UCSD-AML1 (cell line): ENCODE measurements at regions not wholly inside any gene's neighbourhood (a gene's known extent, or its start where the extent isn't known, plus 50 kb on each side); places are given as distances from the start of the nearest gene placed in this dataset.

Experiments used
- DNase-seq: peaks from one replicate; lab custom pipeline; 2025; ENCODE audit not compliant: unreplicated experiment; lab: John Stamatoyannopoulos, UW

DNA sequence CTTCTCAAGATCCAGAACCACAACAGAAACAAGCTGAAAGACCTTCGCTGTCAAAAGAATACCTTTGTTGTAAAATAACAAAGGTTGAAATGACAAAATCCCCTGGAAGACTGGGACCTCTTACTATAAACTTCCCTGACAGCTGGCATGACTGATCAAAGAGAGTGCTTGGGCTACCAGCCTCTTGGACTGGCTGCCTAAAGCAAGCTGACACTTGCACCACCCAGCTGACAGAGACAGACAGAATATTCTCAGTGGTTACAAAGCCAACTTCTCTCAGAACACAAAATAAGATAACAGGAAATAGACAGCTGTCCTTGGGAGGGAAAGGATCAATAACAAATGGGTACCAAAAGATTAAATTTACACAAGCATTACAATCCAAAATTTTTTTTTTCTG, 241.7 kb upstream of the SPOCK3 start:
- no peak for DNase-seq

DNA sequence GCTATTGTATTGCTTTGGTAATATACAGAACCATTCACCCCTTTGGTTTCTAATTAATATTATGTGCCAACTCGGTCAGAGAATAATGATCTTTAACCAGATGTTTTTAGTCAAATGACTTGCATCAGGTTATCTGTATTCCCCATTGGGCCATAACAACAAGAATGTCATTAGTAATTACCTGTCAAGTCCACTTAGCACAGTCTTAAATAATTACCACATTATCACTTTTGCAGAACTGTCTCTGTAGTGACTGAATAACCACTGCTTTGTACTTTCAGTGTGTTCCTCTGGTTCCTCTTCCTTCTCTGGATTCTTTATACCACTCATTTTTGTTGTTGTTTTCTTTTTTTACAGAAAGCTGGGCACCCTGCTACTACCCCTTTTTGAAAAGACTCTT, 257.7 kb upstream of the SPOCK3 start:
- no peak for DNase-seq

DNA sequence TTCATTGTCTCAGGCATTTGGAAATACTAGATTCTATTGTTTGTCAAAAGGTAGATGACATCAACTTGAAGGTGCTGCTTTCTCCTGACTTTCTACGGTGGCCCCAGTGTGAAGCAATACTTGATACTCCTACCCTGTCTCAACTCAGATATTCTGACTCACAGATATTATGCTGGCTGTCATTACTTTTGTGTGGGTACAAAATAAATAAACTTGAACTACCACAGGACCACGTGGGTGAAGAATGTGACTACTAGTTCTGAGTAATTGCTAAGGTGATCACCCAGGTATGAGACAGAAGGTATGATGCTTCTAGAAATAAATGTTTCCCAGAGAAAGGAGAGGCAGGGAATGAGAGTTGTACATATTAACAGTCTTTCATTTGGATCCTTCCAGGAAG, 275.3 kb upstream of the SPOCK3 start:
- DNase-seq = no peak

DNA sequence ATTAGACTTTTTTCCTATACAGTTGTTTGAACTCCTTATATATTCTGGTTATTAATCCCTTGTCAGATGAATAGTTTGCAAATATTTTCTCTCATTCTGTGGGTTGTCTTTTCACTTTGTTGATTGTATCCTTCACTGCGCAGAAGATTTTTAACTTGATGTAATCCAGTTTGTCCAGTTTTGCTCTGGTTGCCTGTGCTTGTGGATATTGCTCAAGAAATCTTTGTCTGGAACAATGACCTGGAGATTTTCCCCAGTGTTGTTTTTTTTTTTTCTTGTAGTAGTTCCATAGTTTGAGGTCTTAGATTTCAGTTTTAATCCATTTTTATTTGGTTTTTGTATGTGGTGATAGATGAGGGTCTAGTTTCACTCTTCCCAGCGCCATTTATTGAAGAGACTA, 289.8 kb upstream of the SPOCK3 start:
- no peak for DNase-seq

DNA sequence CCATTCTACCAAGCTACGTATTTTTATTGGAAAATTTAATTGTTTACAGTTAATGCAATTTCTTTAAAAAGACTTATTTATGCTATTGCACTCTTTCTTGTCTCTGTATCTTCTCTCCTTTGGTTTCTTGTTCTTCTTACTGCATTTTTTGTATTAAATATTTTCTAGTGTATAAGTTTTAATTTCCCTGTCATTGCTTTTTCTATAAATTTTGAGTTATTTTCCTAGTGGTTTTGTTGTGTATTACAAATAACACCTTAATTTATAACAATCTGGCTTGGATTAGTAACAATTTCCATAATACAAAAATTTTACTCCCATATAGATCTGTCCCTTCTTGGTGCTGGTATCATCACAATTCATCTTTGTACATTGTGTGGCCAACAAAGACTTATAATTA, 303.5 kb upstream of the SPOCK3 start:
- no peak for DNase-seq

DNA sequence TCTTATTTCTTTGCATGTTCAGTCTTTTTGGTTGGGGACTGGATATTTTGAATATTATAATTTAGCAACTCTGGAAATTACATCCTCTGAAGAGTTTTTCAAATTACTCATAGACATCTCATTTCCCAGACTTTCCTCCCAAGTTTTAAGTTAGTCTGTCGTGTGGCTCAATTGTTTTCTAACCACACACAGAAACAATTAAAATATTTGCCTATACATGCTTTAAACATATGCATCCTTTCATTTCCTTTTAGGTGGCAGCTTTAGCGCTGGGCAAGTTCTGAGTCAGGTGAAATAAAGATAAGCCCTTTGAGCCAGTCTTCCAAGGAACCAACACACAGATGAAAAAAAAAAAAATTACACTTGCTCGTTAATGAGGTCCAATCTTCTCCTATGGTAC, 307.0 kb upstream of the SPOCK3 start:
- no peak for DNase-seq

DNA sequence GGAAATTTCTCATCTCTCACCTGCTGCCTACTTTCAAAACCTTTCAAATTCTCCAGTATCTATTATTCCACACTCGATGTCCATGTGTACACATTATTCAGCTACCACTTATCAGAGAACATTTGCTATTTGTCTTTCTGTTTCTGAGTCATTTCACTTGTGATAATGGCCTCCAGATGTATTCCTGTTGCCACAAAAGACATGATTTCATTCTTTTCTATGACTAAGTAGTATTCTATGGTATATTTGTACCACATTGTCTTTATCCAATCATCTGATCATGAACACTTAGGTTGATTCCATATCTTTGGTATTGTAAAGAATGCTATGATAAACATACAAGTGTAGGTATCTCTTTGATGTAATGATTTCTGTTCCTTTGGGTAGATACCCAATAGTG, 310.1 kb upstream of the SPOCK3 start:
- DNase-seq = no peak

DNA sequence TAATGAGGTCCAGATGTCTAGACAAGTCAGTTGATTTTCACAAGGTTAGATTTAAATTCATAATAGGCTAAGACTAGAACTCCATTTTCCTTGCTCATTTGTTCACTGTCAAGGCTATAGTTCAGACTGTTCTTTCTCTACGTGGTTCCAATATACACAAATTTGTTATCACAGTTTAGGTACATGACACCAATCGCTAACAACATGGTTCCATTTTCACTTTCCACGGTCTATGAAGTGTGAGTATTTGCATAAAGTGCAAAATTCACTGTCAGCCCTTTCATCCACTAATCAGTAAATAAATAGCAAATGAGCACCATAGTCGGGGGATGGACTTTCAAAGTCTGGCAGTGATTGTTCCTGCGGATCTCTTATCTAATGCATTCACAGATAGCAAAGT, 315.7 kb upstream of the SPOCK3 start:
- no peak for DNase-seq

DNA sequence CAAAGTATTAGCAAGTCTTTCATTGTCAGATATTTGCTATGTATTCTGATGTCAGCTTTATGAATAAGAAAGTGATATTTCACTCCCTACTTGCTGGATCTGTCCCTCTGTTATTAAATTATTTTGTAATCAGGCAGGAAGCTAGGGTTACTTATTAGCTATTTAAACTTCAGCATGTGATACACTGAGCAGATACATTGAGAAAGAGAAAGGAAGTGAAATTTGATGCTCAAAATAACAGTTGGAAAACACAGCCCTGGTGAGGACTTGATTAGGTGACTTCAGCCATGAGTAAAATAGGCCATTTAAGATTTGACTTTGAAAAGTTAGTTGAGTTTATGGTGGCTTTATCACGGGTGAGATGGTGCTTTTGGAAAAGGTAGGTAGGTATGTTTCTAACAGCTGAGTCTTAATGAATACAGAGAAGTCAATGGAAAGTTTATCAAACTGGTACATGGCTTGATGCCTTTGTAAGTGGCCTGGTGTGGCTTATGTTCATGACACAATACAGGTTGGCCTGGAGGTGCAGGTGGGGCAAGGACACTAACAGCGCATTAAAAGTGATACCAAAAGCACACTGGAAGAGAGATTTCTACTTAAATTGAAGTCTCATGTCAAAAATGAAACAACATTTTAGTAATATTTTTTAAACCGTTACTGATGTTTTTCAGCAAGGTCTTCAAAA, 321.2 kb upstream of the SPOCK3 start:
- DNase-seq = no peak

DNA sequence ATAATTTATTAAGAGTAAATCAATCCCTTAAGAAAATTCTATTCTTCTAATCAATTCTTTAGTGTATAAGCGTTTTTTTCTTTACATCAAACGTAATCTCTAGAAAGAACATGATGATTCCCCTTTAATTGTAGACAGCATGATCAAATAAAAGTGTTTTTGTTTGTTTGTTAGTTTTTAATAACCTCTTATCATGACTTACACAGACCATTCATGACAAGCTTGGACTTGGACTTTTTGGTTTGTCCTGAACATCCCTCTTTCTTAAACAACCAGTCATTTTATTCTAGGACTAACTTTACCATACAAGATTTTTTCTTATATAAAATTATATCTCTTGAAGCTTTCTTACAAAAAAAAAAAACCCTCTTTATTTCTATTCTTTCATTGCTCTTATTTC, 344.6 kb upstream of the SPOCK3 start:
- DNase-seq = no peak

DNA sequence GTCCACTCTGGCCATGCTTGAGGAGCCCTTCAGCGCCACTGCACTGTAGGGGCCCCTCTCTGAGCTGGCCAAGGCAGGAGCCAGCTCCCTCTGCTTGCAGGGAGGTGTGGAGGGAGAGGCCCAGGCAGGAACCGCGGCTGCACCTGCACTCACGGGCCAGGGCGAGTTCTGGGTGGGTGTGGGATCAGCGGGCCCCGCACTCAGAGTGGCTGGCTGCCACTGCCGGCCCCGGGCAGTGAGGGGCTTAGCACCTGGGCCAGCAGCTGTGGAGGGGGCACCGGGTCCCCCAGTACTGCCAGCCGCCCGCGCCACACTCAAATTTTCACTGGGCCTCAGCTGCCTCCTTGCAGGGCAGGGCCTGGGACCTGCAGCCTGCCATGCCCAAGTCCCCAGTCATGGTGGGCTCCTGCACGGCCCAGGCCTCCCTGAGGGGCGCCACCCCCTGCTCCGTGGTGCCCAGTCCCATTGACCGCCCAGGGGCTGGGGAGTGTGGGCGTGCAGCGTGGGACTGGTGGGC, 347.2 kb upstream of the SPOCK3 start:
- no peak for DNase-seq

DNA sequence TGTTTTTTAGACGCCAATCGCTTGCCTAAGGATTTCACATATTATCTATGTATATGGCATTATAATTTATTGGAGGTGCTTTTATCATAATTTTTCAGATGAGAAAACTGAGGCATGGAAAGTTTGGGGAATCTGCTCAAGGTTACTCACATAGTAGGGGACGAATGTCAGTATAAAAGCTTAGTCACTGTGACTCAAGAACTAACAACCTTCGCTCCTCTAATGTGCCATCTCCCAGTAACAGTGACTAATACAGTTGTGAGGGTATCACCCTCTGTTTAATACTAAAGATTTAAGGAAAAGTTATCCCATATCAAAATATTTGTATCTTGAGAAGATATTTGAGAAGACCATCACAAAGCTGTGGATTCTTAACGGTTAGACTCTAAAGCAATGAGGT, 353.1 kb upstream of the SPOCK3 start:
- no peak for DNase-seq

DNA sequence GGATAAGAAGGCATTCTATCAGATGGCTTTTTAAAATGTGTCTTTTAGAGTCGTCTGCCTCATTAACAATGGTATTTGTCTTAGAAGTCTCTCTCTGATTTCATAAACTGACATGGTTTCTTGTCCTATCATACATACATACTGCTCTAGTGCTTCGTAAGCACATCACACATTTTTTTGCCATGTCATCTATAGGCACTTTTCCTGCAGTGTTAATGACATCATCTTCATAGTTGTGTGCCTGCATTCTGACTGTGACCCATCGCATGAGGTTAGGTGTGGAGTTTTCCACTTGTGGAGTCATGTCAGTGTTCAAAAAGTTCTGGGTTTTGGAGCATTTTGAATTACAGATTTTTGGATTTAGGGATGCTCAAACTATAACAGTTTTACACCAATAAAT, 361.6 kb upstream of the SPOCK3 start:
- DNase-seq = no peak

DNA sequence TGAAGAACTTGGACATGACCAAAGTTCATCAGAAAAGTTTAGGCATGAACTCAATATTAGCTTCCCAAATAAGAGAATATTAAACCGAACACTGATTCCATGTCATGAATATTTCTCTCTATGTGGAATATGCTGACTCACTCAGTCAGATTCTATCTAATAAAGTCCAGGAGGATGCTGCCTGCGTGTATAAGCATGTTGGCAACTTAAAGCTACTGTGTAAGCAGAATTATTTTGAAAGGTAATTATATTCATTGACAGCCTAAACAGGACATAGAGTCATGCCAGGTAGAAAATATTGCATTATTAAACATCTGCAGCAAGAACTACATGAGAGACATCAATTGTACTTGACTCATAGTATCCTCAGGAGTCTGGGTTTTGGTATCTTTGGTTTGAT, 367.9 kb upstream of the SPOCK3 start:
- DNase-seq = no peak

DNA sequence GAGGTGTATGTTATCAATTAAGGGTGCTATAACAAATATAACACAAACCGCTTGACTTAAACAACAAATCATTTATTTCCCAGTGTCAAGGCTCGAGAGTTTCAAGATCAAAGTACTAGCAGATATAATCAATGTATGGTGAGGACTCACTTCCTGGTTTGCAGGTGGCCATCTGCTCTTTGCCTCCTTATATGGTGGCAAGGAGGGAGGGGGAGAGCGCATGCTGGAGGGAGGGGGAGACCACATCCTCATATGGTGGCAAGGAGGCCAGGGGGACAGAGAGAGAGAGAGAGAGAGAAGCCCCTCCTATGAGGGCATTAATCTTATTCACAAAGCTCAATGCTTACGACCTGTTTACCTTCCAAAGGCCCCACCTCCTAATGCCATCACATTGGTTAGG, 372.3 kb upstream of the SPOCK3 start:
- no peak for DNase-seq

DNA sequence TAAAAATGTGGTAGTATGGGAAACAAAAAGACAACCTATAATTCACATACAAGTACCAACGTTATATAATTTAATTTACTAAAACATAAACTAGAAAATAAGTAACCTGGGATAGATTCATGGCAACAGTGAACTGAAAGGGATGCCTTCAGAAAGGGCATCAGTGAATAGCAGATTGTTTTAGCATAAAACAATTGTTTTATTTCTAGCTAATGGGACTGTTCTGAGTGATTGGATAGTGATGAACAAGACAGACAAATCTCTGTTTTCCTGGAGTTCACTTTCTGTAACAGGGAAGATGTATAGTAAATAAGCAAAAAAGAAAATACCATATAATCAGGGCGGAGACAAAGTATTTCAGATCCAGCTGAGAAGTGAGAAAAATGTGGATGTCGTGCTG, 379.1 kb upstream of the SPOCK3 start:
- DNase-seq = no peak

DNA sequence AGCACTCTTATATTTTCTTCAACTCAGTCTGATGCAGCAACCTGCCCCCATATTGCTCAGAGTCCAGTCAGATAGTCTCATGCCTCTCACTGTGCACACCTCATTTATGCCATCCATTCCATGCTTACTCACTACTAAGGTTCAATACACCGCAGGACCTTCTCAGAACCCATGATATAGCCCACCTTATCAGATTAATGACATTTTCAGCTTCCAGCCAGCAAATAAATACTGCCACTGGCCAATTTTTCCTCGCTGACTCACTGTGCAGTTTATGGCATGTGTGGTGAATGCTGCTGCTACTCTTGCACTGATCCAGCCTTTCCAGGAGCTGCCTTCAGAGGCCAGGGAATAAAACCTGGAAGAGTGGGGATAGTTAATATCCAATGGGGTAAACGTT, 380.6 kb upstream of the SPOCK3 start:
- DNase-seq = no peak

DNA sequence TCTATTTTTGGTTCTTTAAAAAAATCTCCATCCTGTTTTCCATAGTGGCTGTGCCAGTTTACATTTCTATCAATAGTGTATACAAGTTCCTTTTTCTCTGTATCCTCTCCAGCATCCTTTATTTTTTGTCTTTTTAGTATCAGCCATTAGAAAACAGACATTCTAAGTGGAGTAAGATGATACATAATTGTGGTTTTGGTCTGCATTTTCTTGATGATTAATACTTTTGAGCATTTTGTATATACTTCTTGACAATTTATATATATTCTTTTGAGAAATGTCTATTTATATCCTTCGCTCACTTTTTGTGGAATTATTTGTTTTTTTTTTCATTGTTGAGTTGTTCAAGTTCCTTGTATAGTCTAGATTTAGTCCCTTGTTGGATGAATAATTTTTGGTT, 382.2 kb upstream of the SPOCK3 start:
- no peak for DNase-seq

DNA sequence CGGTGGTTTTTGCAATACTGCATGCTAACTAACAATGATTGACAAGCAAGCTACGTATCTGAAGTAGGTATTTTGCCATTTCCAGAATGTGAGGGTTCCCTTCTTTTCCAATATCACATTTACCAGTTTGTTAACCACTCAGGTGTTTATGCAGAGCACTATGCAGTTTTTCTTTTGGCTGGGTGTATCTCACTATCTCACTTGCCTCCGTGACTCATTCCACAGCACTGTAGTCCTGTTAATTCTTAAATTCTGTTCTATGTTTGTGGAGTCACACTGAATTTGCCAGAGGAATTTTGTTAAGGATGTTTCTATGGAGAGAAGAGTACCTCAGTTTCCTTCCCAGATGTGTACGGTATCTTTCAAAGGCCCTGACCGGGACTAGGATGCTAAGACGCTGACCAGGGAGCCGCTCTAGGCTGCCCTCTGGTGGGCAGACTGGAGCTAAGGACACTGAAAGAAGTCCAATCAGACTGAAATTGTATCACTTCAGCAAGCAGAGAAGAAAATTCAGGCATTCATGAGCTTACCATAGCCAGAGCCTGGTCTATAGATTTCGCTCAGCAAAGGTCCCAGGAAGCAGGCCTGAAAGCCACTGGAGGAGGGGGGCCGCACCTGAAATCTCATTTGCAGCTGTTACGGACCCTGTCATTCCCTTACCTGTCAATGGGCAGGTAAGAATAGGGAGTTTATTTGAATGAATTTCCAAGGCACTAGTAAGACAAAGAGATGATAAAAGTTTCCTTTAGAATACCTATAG, 388.4 kb upstream of the SPOCK3 start:
- DNase-seq = peak; percentile 57

DNA sequence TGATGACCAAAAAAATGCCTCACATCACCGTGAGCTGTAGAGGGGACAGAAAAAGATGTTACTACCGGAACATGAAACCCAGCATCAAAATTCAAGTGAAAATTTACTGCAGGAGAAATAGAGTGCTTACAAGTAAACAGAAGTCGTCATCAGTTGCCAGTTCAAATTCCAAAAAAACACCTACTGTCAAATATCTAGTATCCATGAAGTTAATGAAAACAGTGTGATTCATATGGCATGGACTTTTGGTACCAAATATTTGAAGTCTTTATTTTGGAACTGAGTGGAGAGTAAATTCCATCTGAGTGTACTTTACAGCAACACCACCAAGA, 388.9 kb upstream of the SPOCK3 start:
- DNase-seq = no peak

DNA sequence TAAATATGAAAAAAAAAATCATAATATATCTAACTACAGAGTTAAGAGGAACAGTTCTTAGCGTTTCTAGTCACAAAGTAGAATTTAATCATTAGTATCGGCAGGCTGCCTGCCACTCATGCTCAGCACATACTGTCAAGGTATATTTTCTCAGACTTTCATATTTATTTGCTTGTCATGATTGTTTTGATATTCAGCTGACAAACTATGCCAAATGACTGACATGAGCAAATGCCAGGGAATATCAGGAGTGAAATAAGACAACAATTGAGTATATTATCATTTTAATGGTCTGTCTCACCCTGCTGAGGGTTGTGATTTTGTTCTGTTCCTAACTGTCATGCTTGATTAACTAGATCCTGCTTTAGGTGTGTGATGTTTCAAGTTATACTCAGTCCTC, 395.0 kb upstream of the SPOCK3 start:
- no peak for DNase-seq

DNA sequence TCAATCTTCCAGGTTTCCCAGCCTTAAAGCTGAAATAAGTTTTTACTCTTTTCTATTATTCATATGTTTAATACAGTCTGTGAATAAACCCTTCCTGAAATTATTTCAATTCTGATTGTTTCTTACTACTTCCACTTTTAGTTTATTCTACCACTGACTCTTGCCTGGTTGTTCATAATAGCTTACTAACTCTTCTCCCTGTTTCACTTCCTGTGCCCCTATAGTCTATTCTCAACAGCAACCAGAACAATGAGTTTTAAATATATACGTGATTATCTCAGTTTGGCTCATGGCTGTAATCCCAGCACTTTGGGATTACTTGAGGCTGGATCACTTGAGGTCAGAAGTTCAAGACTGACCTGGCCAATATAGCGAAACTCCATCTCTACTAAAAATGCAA, 408.0 kb upstream of the SPOCK3 start:
- no peak for DNase-seq

DNA sequence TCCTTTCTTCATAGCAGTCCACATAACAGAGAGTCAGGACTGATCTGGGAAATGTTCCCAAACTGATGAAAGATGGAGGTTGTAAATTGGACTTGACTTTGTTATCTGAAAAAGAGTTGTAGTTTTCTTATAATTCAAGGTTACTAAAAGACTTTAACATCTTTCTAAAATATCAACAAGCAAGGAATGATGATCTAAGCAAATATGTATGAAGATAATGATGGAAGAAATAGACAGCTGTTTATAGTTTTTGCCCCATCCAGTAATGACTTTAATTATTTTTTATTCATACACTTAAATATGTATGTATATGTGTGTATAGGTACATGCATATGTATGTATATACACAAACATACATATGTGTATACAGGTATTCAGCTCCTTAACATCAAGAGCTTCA, 411.1 kb upstream of the SPOCK3 start:
- no peak for DNase-seq
